BLaER1 treated with 17β-estradiol and CSF1 and Interleukin-3, amounts not matched to agents 10 nM and 100 nM (cell line): ENCODE measurements at regions not wholly inside any gene's neighbourhood (a gene's known extent, or its start where the extent isn't known, plus 50 kb on each side); places are given as distances from the start of the nearest gene placed in this dataset.
A peak's percentile ranks its signal among the peaks of the same experiment; 100 is the strongest.

ENCODE experiments used
- H3K27ac ChIP-seq, 11 experiments: shearing (Covaris generic); formaldehyde crosslinking; 2 replicates each; pipeline ENCODE4 v1.8.1; 2022
- H3K27me3 ChIP-seq, 11 experiments: shearing (Covaris generic); formaldehyde crosslinking; 2 replicates each; pipeline ENCODE4 v1.8.1; 2022
- H3K36me3 ChIP-seq, 11 experiments: shearing (Covaris generic); formaldehyde crosslinking; 2 replicates each; pipeline ENCODE4 v1.8.1; 2022
- H3K4me1 ChIP-seq, 10 experiments: shearing (Covaris generic); formaldehyde crosslinking; 2 replicates each; pipeline ENCODE4 v1.8.1; 2022
- H3K4me2 ChIP-seq, 11 experiments: shearing (Covaris generic); formaldehyde crosslinking; 2 replicates each; pipeline ENCODE4 v1.8.1; 2022
- H3K4me3 ChIP-seq, 10 experiments: shearing (Covaris generic); formaldehyde crosslinking; 2 replicates each; pipeline ENCODE4 v1.8.1; 2022
- H3K9ac ChIP-seq, 11 experiments: shearing (Covaris generic); formaldehyde crosslinking; 2 replicates each; pipeline ENCODE4 v1.8.1; 2022
- H3K9me3 ChIP-seq, 11 experiments: shearing (Covaris generic); formaldehyde crosslinking; replicated peaks in 1 of 11; 2 replicates each; pipeline ENCODE4 v1.8.1; 2022
- H4K20me1 ChIP-seq, 11 experiments: shearing (Covaris generic); formaldehyde crosslinking; 2 replicates each; pipeline ENCODE4 v1.8.1; 2022
- Cebpa-rat ChIP-seq, 11 experiments: shearing (Covaris generic); IDR thresholded peaks; 2 replicates each; pipeline ENCODE4 v1.8.1; 2022

DNA sequence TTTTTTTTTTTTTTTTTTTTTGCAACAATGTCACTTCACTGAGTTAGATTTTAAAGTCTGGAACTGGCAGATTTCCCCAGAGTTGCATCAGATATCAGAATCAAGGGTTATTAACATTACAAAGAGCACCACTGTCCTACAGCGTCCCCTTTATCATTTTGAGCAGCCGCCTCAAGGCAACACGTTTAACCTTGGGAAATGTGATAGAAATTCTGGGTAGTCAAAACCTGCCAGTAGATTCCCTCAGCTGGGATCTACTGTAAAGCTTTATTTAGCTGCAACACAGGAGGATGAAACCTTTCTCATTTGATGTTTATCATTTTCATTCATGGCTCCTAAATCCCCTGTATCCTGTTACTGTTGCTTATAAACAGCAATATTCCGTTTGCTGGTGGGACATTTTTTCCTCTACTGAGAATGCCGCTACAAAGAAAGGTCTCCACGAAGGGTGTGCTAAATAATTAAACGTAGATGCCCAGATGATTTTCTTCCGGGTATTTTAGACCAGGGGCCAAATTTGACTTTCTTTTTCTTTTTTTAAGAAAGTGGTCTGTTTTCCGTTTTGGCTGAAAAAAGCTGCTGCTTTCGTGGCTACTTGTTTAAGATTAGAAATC lies 436.1 kb upstream of the GOT2 start:
- Histone ChIP-seq H3K9ac (no peak overlapping the region), H3K9me3 (no peaks in the 10 kb centered on the region), H3K36me3 (no peaks in the 10 kb centered on the region), H3K4me2 (no peak overlapping the region), H3K27ac (no peak overlapping the region), H3K4me1 (no peaks in the 10 kb centered on the region), H3K27me3 (no peaks in the 10 kb centered on the region), H4K20me1 (no peaks in the 10 kb centered on the region), H3K4me3 (no peak overlapping the region)
- no peak for TF ChIP-seq Cebpa-rat (IDR thresholded peaks at IDR 0.05)

DNA sequence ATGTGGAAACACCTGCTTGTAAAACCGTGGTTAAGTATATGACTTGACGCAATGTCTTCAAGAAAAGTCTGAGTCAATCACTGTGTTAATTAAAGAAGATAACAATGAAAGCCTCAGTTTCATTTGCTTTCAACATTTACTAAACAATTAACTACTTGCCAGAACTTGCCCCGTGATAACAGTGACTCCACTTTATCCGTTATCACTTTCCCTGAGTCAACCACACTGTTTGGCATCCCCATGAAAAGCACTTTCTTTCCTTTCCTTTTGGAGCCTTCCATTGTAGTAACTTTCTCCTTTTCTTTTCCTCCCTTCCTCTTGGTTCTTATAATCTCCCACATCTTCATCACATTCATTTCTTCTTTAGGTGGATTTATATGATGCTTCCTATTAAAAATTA lies 435.1 kb upstream of the GOT2 start:
- no peaks in the 10 kb centered on the region for H3K27me3 ChIP-seq
- H3K27ac ChIP-seq: no peak overlapping the region
- H3K9ac ChIP-seq: no peak overlapping the region
- no peaks in the 10 kb centered on the region for H3K36me3 ChIP-seq
- H3K4me3 ChIP-seq: no peak overlapping the region
- H3K9me3 ChIP-seq: no peaks in the 10 kb centered on the region
- no peak for TF ChIP-seq Cebpa-rat (IDR thresholded peaks at IDR 0.05)
- no peak overlapping the region for H3K4me2 ChIP-seq
- H3K4me1 ChIP-seq: no peaks in the 10 kb centered on the region
- H4K20me1 ChIP-seq: no peaks in the 10 kb centered on the region

DNA sequence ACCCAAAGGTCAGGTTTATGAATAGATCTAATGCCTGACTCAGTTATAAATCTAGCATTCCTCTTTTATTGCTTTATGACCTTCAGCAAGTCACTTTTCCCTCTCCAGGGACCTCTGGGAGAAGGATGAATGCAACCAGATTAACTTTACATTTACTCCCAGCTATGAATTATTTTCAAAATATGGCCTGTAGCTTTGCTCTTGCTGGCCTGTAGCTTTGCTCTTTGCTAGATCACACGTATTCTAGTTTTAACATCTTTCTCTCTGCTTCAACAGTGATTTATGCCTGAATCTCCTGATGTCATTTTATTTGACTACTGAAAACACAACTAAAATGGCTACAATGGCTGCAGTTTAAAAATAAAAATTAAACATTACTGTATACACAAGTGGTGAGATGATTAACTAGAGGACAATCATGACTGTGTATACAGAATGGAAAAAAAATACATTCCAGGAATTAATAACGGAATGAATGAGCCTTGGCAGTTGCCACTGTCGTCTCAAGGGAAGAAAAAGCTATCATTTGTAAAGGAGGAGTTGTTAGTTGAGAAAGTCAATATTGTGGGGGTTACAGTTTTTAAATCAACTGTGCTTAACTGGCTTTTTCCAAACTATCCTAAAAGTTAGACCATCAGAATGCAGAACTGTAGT lies 434.5 kb upstream of the GOT2 start:
- Histone ChIP-seq H4K20me1 (no peaks in the 10 kb centered on the region), H3K4me1 (no peaks in the 10 kb centered on the region), H3K36me3 (no peaks in the 10 kb centered on the region), H3K4me3 (no peak overlapping the region), H3K27ac (no peak overlapping the region), H3K9me3 (no peaks in the 10 kb centered on the region), H3K4me2 (no peak overlapping the region), H3K9ac (no peak overlapping the region), H3K27me3 (no peaks in the 10 kb centered on the region)
- TF ChIP-seq Cebpa-rat (IDR thresholded peaks at IDR 0.05): no peak

DNA sequence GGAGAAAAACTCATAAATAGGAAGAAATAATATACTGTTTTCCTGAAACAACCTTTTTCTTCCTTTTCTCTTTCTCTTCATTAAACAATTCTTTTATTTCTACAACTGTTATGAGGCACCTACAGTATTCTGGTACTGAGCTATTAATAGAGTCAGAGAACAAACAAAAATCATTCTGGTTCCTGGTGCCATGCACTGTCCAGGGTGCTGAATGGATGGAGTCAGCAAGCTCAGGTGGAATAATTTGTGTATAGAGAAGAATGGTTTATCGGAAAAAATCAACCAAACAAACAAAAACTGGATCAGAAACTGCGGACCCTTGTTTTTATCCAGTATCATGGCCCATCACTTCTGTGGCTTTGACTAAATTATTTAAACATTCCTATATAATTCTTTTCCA lies 430.3 kb upstream of the GOT2 start:
- Histone ChIP-seq H3K27me3 (no peaks in the 10 kb centered on the region), H3K9ac (no peak overlapping the region), H3K4me1 (no peaks in the 10 kb centered on the region), H3K4me3 (no peak overlapping the region), H4K20me1 (no peaks in the 10 kb centered on the region), H3K36me3 (no peaks in the 10 kb centered on the region), H3K27ac (no peak overlapping the region), H3K4me2 (no peak overlapping the region), H3K9me3 (no peaks in the 10 kb centered on the region)
- no peak for TF ChIP-seq Cebpa-rat (IDR thresholded peaks at IDR 0.05)

DNA sequence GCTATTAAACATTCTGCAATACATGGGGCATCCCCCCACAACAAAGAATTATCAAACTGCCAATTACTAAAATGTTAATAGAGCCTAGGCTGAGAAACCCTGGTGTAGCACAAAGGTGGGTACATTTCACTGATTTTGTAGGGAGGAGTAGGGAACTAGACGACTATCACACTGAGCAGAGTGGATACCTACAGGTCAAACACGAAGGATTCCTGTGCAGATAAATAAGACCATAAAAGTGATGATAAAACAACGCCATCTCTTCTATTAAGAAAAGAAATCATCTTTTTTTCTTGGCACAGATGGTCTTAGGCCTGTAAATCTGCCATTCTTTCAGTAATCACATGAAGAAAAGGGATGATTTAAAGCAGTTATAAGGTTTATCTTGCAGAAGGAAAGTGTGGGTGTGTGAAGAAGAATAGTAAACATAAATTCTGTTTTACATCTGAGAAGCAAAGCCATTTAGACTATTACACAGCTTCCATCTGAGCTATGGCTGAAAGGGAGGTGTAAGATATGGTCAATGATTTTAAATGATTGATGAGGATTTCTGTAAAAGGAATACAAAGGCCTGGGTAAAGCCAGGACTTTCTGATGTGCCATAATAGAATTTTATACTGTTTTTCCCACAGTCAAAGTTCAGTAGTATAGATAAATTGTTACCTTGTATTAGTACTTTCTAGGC lies 429.4 kb upstream of the GOT2 start:
- no peak for TF ChIP-seq Cebpa-rat (IDR thresholded peaks at IDR 0.05)
- Histone ChIP-seq H3K4me3 (no peak overlapping the region), H3K9ac (no peak overlapping the region)

DNA sequence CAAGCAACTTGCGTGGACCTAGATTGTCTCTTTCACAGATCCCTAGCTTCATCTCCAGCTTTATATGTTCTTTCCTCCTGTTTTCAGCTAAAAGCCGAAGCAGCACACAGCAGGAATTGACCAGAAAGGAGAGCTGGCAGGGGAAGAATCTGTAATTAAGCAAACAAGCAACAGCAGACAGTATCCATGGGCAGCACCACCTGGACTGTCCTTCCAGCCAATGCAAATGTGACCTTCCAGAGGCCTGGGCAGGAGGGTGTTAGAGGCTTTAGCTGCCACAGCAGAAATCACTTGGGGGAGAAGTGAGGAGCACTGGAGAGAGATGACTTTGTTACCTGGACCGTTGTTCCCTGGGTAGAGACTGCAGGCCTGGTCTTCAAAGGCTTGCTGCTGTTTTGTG lies 427.6 kb upstream of the GOT2 start:
- H3K36me3 ChIP-seq: no peaks in the 10 kb centered on the region
- no peaks in the 10 kb centered on the region for H3K9me3 ChIP-seq
- no peaks in the 10 kb centered on the region for H3K27me3 ChIP-seq
- no peak overlapping the region for H3K4me2 ChIP-seq
- H3K27ac ChIP-seq: no peak overlapping the region
- H3K9ac ChIP-seq: no peak overlapping the region
- no peaks in the 10 kb centered on the region for H4K20me1 ChIP-seq
- TF ChIP-seq Cebpa-rat (IDR thresholded peaks at IDR 0.05): no peak
- H3K4me1 ChIP-seq: no peaks in the 10 kb centered on the region
- H3K4me3 ChIP-seq: no peak overlapping the region

More for the DNA sequence above, 429.4 kb upstream of the GOT2 start:
- no peaks in the 10 kb centered on the region for H3K9me3 ChIP-seq
- H3K27me3 ChIP-seq: no peaks in the 10 kb centered on the region
- H4K20me1 ChIP-seq: no peaks in the 10 kb centered on the region
- no peaks in the 10 kb centered on the region for H3K4me1 ChIP-seq
- H3K4me2 ChIP-seq: no peak overlapping the region
- H3K36me3 ChIP-seq: no peaks in the 10 kb centered on the region
- H3K27ac ChIP-seq: no peak overlapping the region

DNA sequence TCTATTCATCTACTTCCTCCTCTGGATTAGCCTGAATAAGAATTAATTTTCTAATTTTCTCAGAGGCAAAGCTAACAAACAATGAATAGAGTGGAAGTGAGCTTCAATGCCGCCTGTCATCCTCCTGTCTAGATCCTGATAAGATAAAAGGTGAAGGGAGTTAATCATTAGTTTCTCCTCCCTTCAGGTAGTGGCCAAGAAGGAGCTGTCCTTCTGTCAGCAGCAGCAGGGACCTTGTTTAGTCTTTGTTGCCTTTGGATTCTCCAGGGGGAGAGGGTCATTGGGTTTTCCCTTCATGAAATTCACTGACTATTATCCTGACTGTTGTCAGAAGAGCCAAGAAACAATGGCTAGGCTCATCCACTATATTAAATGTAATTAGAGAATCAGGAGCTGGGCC lies 420.2 kb upstream of the GOT2 start:
- H3K27ac ChIP-seq: no peak overlapping the region
- H4K20me1 ChIP-seq: no peaks in the 10 kb centered on the region
- H3K27me3 ChIP-seq: no peaks in the 10 kb centered on the region
- no peak for TF ChIP-seq Cebpa-rat (IDR thresholded peaks at IDR 0.05)
- no peak overlapping the region for H3K4me3 ChIP-seq
- no peak overlapping the region for H3K4me2 ChIP-seq
- no peak overlapping the region for H3K9ac ChIP-seq
- H3K9me3 ChIP-seq: no peaks in the 10 kb centered on the region
- no peaks in the 10 kb centered on the region for H3K36me3 ChIP-seq
- H3K4me1 ChIP-seq: no peaks in the 10 kb centered on the region

DNA sequence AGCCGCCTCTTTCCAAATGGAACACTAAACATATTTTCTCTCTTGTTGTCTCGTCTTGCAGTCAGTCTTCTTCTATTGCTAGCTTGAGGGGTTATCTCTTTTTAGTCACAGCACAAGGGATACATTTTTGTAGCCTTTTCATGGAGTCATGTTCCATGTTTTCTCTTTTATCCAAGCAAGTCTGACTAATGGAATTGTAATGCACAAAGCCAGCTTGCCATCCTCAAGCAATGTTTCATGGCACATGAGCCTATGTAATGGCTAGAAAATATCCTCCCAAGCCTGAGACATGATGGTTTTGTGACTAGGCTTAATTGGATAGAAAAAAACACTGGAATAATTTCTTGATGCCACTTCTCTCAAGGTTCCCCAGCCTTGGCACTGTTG lies 414.6 kb upstream of the GOT2 start:
- H4K20me1 ChIP-seq: no peaks in the 10 kb centered on the region
- no peak for TF ChIP-seq Cebpa-rat (IDR thresholded peaks at IDR 0.05)

DNA sequence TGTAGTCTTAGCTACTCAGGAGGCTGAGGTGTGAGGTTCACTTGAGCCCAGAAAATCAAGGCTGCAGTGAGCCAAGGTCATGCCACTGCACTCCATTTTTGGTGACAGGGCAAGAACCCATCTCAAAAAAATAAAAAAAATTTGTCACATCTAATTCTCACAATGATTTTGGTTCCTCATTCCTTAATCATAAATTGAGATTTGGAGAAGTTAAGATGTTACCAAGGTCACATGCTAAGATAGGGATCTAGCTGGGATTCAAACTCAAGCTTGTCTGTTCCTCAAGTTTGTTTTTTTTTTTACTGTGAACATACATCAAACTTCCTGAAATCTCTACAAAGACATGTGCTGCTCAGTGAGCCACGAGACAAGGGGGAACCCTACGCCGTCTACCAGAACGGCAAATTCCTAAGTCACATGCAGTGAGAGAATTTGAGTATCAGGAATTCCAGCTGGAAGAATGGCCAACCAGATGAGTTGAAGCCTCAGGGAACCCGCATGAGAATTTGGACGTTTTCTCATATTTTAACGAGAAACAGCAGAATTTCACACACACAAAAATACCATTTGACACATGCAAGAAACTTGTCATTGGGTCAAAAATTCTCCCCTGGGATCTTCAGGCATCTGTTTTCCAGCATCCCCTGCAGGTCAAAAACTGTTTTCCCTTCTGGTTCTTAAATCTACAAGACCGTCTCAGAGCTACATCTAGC lies 414.1 kb upstream of the GOT2 start:
- Histone ChIP-seq H3K9ac (no peak overlapping the region), H3K9me3 (no peaks in the 10 kb centered on the region), H3K4me1 (peaks cover 0 to 18% (median 0%) of the 10 kb centered on the region in 10 experiments; a peak in 4 of 20 replicates), H3K27me3 (no peaks in the 10 kb centered on the region), H3K4me2 (peak overlapping the region in 2 of 11 experiments; percentile 47 to 66; a peak in 4 of 22 replicates), H3K4me3 (no peak overlapping the region), H3K27ac (peak overlapping the region in 2 of 11 experiments; percentile 33 to 41; a peak in 2 of 22 replicates), H3K36me3 (no peaks in the 10 kb centered on the region), H4K20me1 (no peaks in the 10 kb centered on the region)
- TF ChIP-seq Cebpa-rat (IDR thresholded peaks at IDR 0.05): no peak

More for the DNA sequence above, 414.6 kb upstream of the GOT2 start:
- Histone ChIP-seq H3K27ac (peak overlapping the region in 1 of 11 experiments; percentile 33; a peak in 2 of 22 replicates), H3K4me2 (peak overlapping the region in 2 of 11 experiments; percentile 38 to 47; a peak in 4 of 22 replicates), H3K27me3 (no peaks in the 10 kb centered on the region), H3K4me1 (peaks cover 0 to 18% (median 0%) of the 10 kb centered on the region in 10 experiments; a peak in 4 of 20 replicates), H3K36me3 (no peaks in the 10 kb centered on the region), H3K9me3 (no peaks in the 10 kb centered on the region), H3K4me3 (no peak overlapping the region), H3K9ac (no peak overlapping the region)
